ENCODE measurements at regions not wholly inside any gene's neighbourhood (a gene's known extent, or its start where the extent isn't known, plus 50 kb on each side); places are given as distances from the start of the nearest gene placed in this dataset.

DNA sequence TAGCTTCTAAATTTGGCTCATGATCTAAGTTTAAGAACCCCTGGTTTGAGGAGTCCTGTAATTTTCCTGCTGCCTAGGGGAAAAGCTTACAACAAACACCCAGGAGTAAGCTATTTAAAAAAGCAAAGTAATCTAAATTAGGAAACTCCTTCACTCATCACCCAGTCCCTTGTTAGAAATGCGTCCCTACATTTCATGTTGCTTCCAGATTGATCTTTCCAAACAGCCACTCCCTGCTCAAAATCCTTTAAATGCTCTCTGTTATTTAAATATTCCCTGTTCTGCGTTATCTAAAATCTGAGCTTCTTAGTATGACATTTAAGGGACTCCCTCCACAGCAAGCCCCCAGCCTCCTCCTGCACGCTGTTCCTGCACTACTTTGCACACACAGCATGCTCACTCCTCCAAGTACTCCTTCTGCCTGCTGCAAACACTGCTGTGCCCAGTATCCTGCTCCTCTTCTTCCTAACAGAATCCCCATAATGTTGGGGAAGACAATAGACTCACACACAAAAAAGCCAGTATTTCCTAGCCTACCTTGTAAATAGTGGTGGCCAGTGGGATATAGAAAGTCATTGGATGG is 123.3 kb upstream of the RASEF start:
- TF ChIP-seq CTCF (IDR thresholded peaks at IDR 0.05) (no peak), POLR2A (IDR thresholded peaks at IDR 0.05) (no peak)

All from ovary (tissue), 3 donors.